ENCODE measurements at regions not wholly inside any gene's neighbourhood (a gene's known extent, or its start where the extent isn't known, plus 50 kb on each side); places are given as distances from the start of the nearest gene placed in this dataset.

DNA sequence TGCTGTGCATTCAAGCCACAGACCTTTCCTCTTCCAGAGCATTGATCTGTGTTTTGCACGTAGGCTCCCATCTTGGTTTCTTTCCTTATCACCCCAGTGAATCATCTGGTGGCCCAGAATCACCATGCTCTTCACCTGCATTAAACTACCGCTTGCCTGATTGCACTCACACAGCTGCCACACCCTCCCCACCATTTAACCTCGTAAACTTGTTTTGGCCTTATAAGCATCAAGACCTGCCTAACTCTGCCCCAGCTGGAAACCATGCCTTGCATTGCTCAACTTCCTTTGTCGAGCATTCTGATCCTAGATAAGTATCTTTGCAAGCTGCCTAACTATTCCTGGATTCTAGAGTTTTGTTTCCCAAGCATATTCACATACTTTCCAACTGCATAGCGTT is 369.6 kb upstream of the SEMA6A start:
- no peak overlapping the region for H3K9ac ChIP-seq
- no peaks in the 10 kb centered on the region for H4K20me1 ChIP-seq (ENCODE audit: low read depth)
- no peak overlapping the region for H2AFZ ChIP-seq (replicated peaks)
- no peaks in the 10 kb centered on the region for H3K27me3 ChIP-seq
- H3K4me1 ChIP-seq = peaks cover 18% of the 10 kb centered on the region
- H3K27ac ChIP-seq = no peak overlapping the region
- Mint-ChIP-seq H3K4me3 (no peak overlapping the region), H3K27ac (no peak overlapping the region), H3K27me3 (ENCODE audit: insufficient read depth, low read depth) (no peaks in the 10 kb centered on the region), H3K36me3 (no peaks in the 10 kb centered on the region), H3K9me3 (peaks cover 6% of the 10 kb centered on the region), H3K4me1 (peaks cover 4% of the 10 kb centered on the region)
- H3K4me3 ChIP-seq = no peak overlapping the region
- no peak overlapping the region for H3K4me2 ChIP-seq
- H3F3A ChIP-seq (ENCODE audit: low read depth) = peaks cover 10% of the 10 kb centered on the region
- no peaks in the 10 kb centered on the region for H3K9me3 ChIP-seq (ENCODE audit: low read depth)
- H3K36me3 ChIP-seq = no peaks in the 10 kb centered on the region
- no peak for TF ChIP-seq EZH2phosphoT487 (IDR thresholded peaks at IDR 0.05)
- TF ChIP-seq, protein P1, sequence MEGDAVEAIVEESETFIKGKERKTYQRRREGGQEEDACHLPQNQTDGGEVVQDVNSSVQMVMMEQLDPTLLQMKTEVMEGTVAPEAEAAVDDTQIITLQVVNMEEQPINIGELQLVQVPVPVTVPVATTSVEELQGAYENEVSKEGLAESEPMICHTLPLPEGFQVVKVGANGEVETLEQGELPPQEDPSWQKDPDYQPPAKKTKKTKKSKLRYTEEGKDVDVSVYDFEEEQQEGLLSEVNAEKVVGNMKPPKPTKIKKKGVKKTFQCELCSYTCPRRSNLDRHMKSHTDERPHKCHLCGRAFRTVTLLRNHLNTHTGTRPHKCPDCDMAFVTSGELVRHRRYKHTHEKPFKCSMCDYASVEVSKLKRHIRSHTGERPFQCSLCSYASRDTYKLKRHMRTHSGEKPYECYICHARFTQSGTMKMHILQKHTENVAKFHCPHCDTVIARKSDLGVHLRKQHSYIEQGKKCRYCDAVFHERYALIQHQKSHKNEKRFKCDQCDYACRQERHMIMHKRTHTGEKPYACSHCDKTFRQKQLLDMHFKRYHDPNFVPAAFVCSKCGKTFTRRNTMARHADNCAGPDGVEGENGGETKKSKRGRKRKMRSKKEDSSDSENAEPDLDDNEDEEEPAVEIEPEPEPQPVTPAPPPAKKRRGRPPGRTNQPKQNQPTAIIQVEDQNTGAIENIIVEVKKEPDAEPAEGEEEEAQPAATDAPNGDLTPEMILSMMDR (IDR thresholded peaks at IDR 0.05) = no peak
- no peak for TF ChIP-seq EZH2 (IDR thresholded peaks at IDR 0.05)
- DNase-seq (ENCODE audit: low spot score) = peak; percentile 9
- H3K79me2 ChIP-seq (ENCODE audit: low read depth) = no peaks in the 10 kb centered on the region

DNA sequence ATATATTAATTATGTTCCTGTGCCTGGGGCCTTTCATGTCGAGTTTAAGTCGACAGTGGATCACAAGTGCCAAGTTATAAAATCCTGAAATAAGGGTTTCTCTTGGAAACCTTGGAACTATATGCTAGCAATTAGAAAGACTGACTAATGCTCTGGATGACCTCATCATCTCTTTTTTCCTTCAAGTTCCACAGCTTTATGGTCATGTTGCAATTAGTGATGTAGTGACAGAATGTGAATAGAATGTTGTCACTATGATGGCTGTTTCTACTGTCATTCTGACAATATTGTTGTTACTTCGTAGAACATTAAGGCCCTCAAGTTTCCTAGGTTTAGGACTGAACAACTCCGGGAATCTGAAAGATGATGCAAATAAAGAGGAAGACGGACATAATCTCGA is 368.0 kb upstream of the SEMA6A start:
- no peak overlapping the region for H3K9ac ChIP-seq
- no peak overlapping the region for H3K4me2 ChIP-seq
- peaks cover 33% of the 10 kb centered on the region for H3K4me1 ChIP-seq
- Mint-ChIP-seq H3K4me1 (peaks cover 12% of the 10 kb centered on the region), H3K27me3 (ENCODE audit: insufficient read depth, low read depth) (no peaks in the 10 kb centered on the region), H3K4me3 (no peak overlapping the region), H3K36me3 (no peaks in the 10 kb centered on the region), H3K9me3 (peaks cover 2% of the 10 kb centered on the region), H3K27ac (no peak overlapping the region)
- no peaks in the 10 kb centered on the region for H3K27me3 ChIP-seq
- H3K4me3 ChIP-seq = no peak overlapping the region
- H3K27ac ChIP-seq = no peak overlapping the region
- H2AFZ ChIP-seq (replicated peaks) = no peak overlapping the region
- no peaks in the 10 kb centered on the region for H4K20me1 ChIP-seq (ENCODE audit: low read depth)
- H3F3A ChIP-seq (ENCODE audit: low read depth) = peaks cover 19% of the 10 kb centered on the region
- DNase-seq (ENCODE audit: low spot score) = no peak
- H3K36me3 ChIP-seq = no peaks in the 10 kb centered on the region
- TF ChIP-seq, protein P1 (IDR thresholded peaks at IDR 0.05) = no peak
- TF ChIP-seq EZH2phosphoT487 (IDR thresholded peaks at IDR 0.05) (no peak), EZH2 (IDR thresholded peaks at IDR 0.05) (no peak)
- H3K79me2 ChIP-seq (ENCODE audit: low read depth) = no peaks in the 10 kb centered on the region
- no peaks in the 10 kb centered on the region for H3K9me3 ChIP-seq (ENCODE audit: low read depth)

DNA sequence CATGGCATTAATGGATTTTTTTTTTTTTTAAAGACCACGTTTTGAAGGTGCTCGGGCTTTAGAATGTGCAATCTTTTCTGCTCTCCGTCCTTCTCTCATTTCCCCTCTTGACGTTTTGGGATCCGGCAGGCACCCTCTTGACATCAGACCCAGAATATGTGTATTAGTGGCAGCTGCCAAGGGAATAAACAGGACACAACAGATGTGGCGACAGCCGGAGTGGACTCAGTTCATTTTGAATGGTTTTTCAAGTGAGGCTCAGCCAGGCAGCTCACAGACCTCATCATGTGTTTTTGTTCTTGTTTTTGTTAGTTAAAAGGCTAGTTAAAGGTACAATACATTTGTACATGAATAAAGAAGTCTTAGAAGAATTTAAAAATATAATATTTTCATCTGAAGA is 365.0 kb upstream of the SEMA6A start:
- Mint-ChIP-seq H3K36me3 (no peaks in the 10 kb centered on the region), H3K27ac (peak overlapping the region; percentile 84), H3K27me3 (ENCODE audit: insufficient read depth, low read depth) (no peaks in the 10 kb centered on the region), H3K4me3 (no peak overlapping the region), H3K4me1 (peaks cover 12% of the 10 kb centered on the region), H3K9me3 (no peaks in the 10 kb centered on the region)
- no peaks in the 10 kb centered on the region for H3K27me3 ChIP-seq
- H3K79me2 ChIP-seq (ENCODE audit: low read depth) = no peaks in the 10 kb centered on the region
- H4K20me1 ChIP-seq (ENCODE audit: low read depth) = no peaks in the 10 kb centered on the region
- peaks cover 33% of the 10 kb centered on the region for H3K4me1 ChIP-seq
- DNase-seq (ENCODE audit: low spot score) = no peak
- H3K9me3 ChIP-seq (ENCODE audit: low read depth) = no peaks in the 10 kb centered on the region
- H3K36me3 ChIP-seq = no peaks in the 10 kb centered on the region
- TF ChIP-seq EZH2phosphoT487 (IDR thresholded peaks at IDR 0.05) = no peak
- no peak for TF ChIP-seq EZH2 (IDR thresholded peaks at IDR 0.05)
- no peak overlapping the region for H3K4me2 ChIP-seq
- no peak overlapping the region for H2AFZ ChIP-seq (replicated peaks)
- no peak overlapping the region for H3K4me3 ChIP-seq
- no peak overlapping the region for H3K27ac ChIP-seq
- H3K9ac ChIP-seq = no peak overlapping the region
- peaks cover 19% of the 10 kb centered on the region for H3F3A ChIP-seq (ENCODE audit: low read depth)

DNA sequence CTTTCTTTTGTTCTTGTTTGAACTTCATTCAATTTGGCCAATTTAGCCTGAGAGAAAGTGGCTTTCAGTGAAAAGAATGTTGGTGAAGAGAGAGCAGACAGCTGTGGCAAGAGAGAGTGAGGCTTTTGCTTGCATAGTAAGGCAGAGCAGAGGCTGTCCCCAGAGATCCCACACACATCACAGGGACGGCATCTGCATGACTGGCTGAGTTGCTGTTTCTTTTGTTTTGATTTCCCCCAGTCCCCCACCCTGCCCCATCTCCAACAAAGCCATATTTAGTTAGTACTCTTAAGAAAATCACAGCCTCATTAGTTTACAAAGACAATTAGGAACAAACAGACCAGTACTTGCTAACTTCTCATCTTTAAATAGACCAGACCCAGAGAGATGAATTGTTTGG is 363.9 kb upstream of the SEMA6A start:
- TF ChIP-seq EZH2phosphoT487 (IDR thresholded peaks at IDR 0.05) = no peak
- TF ChIP-seq EZH2 (IDR thresholded peaks at IDR 0.05) = no peak
- TF ChIP-seq, protein P1 (IDR thresholded peaks at IDR 0.05) = no peak
- Histone ChIP-seq H3K79me2 (ENCODE audit: low read depth) (no peaks in the 10 kb centered on the region), H2AFZ (replicated peaks) (peak overlapping the region; percentile 63), H3K27ac (peak overlapping the region; percentile 83), H3K4me3 (peak overlapping the region; percentile 11), H3K4me1 (peaks cover 25% of the 10 kb centered on the region), H3K27me3 (no peaks in the 10 kb centered on the region), H4K20me1 (ENCODE audit: low read depth) (no peaks in the 10 kb centered on the region), H3K4me2 (peak overlapping the region; percentile 62), H3K36me3 (no peaks in the 10 kb centered on the region), H3K9me3 (ENCODE audit: low read depth) (no peaks in the 10 kb centered on the region), H3F3A (ENCODE audit: low read depth) (peaks cover 19% of the 10 kb centered on the region), H3K9ac (no peak overlapping the region)
- Mint-ChIP-seq H3K4me1 (peaks cover 12% of the 10 kb centered on the region), H3K9me3 (no peaks in the 10 kb centered on the region), H3K27me3 (ENCODE audit: insufficient read depth, low read depth) (no peaks in the 10 kb centered on the region), H3K27ac (peak overlapping the region; percentile 67), H3K4me3 (no peak overlapping the region), H3K36me3 (no peaks in the 10 kb centered on the region)
- peak; percentile 71 for DNase-seq (ENCODE audit: low spot score)

Measured in neural progenitor cell (in vitro differentiated cells).